ENCODE measurements at regions not wholly inside any gene's neighbourhood (a gene's known extent, or its start where the extent isn't known, plus 50 kb on each side); places are given as distances from the start of the nearest gene placed in this dataset.

DNA sequence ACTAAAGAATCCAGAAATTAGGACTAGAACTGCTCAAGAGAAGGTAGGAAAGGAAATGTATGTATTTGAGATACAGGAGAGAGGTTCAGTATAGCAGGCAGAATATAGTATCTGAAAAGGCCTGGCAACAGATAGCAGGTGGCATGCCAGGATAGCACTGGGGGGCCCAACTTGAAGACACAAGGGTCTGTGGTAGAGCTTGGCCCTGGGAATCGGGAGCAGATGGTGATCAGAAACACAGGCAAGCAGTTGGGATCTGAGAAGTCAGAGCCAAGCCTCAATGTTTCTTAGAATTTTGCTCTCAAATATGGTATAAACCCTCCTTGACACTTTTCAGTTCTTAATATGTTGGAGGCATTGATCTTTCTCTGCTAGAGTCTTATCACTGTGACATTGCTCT is 499.8 kb upstream of the CD180 start:
- no peak for TF ChIP-seq MXI1 (IDR thresholded peaks at IDR 0.05; ENCODE audit: low read depth, low read length)
- no peak for TF ChIP-seq POLR2AphosphoS5 (IDR thresholded peaks at IDR 0.05; ENCODE audit: low read depth, low read length)
- TF ChIP-seq, protein P1, sequence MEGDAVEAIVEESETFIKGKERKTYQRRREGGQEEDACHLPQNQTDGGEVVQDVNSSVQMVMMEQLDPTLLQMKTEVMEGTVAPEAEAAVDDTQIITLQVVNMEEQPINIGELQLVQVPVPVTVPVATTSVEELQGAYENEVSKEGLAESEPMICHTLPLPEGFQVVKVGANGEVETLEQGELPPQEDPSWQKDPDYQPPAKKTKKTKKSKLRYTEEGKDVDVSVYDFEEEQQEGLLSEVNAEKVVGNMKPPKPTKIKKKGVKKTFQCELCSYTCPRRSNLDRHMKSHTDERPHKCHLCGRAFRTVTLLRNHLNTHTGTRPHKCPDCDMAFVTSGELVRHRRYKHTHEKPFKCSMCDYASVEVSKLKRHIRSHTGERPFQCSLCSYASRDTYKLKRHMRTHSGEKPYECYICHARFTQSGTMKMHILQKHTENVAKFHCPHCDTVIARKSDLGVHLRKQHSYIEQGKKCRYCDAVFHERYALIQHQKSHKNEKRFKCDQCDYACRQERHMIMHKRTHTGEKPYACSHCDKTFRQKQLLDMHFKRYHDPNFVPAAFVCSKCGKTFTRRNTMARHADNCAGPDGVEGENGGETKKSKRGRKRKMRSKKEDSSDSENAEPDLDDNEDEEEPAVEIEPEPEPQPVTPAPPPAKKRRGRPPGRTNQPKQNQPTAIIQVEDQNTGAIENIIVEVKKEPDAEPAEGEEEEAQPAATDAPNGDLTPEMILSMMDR (IDR thresholded peaks at IDR 0.05): no peak
- no peak for TF ChIP-seq FOSL2 (IDR thresholded peaks at IDR 0.05; ENCODE audit: borderline replicate concordance, low read depth)
- TF ChIP-seq EP300 (IDR thresholded peaks at IDR 0.05; ENCODE audit: borderline replicate concordance in 1 of 2, low read depth in 1 of 2, low read length in 1 of 2): no peak
- TF ChIP-seq, protein P2, sequence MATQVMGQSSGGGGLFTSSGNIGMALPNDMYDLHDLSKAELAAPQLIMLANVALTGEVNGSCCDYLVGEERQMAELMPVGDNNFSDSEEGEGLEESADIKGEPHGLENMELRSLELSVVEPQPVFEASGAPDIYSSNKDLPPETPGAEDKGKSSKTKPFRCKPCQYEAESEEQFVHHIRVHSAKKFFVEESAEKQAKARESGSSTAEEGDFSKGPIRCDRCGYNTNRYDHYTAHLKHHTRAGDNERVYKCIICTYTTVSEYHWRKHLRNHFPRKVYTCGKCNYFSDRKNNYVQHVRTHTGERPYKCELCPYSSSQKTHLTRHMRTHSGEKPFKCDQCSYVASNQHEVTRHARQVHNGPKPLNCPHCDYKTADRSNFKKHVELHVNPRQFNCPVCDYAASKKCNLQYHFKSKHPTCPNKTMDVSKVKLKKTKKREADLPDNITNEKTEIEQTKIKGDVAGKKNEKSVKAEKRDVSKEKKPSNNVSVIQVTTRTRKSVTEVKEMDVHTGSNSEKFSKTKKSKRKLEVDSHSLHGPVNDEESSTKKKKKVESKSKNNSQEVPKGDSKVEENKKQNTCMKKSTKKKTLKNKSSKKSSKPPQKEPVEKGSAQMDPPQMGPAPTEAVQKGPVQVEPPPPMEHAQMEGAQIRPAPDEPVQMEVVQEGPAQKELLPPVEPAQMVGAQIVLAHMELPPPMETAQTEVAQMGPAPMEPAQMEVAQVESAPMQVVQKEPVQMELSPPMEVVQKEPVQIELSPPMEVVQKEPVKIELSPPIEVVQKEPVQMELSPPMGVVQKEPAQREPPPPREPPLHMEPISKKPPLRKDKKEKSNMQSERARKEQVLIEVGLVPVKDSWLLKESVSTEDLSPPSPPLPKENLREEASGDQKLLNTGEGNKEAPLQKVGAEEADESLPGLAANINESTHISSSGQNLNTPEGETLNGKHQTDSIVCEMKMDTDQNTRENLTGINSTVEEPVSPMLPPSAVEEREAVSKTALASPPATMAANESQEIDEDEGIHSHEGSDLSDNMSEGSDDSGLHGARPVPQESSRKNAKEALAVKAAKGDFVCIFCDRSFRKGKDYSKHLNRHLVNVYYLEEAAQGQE (IDR thresholded peaks at IDR 0.05; ENCODE audit: low read depth, low read length): no peak
